GM10266 (cell line): ENCODE measurements at regions not wholly inside any gene's neighbourhood (a gene's known extent, or its start where the extent isn't known, plus 50 kb on each side); places are given as distances from the start of the nearest gene placed in this dataset.

ENCODE experiments used
- DNase-seq: peaks from one replicate; pipeline ENCODE4 v3.0.0; 2012; ENCODE audit errors: extremely low spot score
- TF ChIP-seq, protein P1 (sequence below): IDR thresholded peaks from 2 replicates; pipeline ENCODE4 v1.5.1; 2012; ENCODE audit warnings: mild to moderate bottlenecking, low read depth; ENCODE audit not compliant: control insufficient read depth, insufficient read depth; ENCODE audit errors: missing control alignments

GRCh38 chr7:12131122-12131521 is 80.0 kb upstream of the TMEM106B start:
- DNase-seq: no peak
- TF ChIP-seq, protein P1, sequence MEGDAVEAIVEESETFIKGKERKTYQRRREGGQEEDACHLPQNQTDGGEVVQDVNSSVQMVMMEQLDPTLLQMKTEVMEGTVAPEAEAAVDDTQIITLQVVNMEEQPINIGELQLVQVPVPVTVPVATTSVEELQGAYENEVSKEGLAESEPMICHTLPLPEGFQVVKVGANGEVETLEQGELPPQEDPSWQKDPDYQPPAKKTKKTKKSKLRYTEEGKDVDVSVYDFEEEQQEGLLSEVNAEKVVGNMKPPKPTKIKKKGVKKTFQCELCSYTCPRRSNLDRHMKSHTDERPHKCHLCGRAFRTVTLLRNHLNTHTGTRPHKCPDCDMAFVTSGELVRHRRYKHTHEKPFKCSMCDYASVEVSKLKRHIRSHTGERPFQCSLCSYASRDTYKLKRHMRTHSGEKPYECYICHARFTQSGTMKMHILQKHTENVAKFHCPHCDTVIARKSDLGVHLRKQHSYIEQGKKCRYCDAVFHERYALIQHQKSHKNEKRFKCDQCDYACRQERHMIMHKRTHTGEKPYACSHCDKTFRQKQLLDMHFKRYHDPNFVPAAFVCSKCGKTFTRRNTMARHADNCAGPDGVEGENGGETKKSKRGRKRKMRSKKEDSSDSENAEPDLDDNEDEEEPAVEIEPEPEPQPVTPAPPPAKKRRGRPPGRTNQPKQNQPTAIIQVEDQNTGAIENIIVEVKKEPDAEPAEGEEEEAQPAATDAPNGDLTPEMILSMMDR: no peak

GRCh38 chr7:12133865-12134264 is 77.2 kb upstream of the TMEM106B start:
- DNase-seq: no peak
- TF ChIP-seq, protein P1: no peak

GRCh38 chr7:12136523-12136922 is 74.6 kb upstream of the TMEM106B start:
- no peak for DNase-seq
- TF ChIP-seq, protein P1: no peak

DNA sequence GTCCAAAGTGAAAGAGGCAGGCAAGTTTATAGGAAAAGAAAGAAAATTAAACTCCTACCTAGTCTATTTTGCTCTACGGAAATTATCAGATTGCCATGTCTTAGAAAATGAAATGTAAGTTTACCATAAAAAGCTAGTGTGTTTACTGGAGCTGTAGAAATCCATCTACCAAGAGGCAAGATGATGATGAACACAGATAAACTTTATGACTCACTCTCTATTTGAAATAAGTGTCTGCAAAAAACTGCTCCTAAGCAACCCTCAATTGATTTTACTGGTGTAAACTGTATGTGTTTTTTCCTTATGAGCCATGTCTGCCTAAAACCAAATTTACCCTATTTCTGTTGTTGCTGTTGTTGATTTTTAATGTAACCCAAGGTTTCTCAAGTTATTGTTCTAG is 73.8 kb upstream of the TMEM106B start:
- TF ChIP-seq, protein P1: no peak
- no peak for DNase-seq

DNA sequence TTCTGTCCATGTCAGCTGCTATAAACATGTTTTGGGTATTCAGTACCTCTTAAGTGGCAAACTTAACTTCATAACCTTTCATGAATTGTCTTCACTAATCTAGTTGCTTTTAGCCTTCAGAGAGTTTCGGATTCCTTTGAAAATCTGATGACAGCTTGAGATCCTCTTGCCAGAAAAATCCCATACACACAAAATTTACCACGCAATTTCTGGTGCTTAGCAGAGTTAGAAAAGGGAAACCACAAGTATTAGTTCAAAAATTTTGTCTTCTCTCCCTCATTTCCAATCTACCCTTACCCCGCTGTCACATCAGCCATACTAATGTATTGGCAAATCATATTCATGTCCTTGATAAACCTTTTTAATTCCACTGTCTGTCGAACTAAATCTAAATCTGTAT is 72.7 kb upstream of the TMEM106B start:
- DNase-seq: no peak
- TF ChIP-seq, protein P1: no peak

DNA sequence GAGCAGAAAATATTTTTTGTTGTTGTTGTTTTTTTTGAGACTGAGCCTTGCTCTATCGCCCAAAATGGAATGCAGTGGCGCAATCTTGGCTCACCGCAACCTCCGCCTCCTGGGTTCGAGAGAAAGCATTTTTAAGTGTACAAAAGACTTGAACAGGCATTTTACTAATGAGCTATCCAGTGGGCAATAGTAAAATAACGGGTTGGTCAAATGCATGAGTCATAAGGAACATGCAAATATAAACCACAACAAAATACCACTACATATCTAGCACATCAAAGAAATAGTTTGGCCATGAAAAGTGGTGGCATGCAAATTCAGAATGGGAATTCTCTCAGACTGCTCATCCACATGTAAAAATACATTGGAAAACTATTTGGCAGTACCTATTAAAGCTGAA is 71.7 kb upstream of the TMEM106B start:
- TF ChIP-seq, protein P1: no peak
- no peak for DNase-seq

DNA sequence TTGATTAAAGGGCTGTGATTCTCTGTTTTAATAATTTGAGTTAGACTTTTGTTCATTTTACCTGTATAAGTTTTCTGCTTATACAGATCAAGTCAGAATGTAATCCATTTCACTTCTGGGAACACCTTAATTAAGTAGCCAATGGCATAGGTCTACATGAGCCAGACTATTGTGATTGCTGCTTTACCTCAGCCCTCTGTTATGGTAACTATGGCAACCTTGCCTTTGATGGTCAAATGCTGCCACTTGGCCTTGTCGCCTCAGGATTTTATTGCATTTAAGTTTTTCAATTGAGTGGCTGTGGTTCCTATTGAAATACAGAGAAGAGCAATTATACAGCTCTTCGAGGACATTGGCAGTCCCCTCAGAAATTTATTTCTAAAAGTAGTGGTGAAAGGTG is 64.3 kb upstream of the TMEM106B start:
- DNase-seq: no peak
- TF ChIP-seq, protein P1: no peak
